ENCODE measurements at regions not wholly inside any gene's neighbourhood (a gene's known extent, or its start where the extent isn't known, plus 50 kb on each side); places are given as distances from the start of the nearest gene placed in this dataset.

DNA sequence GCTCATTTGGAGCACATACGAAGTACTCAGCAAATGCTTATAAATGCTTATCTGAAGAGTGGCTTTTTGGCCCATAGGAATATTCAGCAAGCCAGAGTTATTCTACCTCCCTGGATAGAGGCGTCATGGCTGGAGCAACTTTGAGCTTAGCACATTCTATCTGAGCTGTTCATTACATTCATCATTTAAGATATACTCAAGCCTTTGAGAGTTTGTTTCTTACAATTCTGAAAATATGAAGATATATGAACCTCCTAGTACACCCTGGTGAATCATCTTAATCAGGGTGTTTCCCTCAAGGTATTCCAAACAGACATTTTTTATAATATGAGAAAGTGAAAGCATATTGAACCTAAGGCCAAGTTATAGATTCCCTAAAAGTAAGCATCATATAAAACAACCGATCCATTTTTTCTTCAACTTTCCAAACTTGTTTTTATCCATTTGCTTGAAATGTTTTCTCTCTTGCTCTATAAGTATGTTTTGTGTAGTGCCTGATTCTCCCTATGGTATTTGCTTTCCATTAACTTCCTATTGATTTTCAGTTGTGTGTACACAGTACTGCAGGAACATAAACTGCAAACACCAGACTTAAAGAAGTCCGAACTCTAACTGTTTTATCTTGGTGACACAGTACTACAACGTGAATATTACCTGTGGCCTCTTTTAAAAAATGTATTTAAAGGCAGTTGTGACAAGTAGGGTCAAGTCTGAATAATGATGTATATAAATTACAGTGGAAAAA is 139.7 kb upstream of the PTPRK start:
- H3K4me2 ChIP-seq (ENCODE audit: low read depth, low read length), result no peak overlapping the region
- no peaks in the 10 kb centered on the region for H3K9me2 ChIP-seq (replicated peaks; ENCODE audit: insufficient read depth, low read length)
- H3K36me3 ChIP-seq (replicated peaks; ENCODE audit: insufficient read depth, low read length), result no peaks in the 10 kb centered on the region
- TF ChIP-seq, protein P1, sequence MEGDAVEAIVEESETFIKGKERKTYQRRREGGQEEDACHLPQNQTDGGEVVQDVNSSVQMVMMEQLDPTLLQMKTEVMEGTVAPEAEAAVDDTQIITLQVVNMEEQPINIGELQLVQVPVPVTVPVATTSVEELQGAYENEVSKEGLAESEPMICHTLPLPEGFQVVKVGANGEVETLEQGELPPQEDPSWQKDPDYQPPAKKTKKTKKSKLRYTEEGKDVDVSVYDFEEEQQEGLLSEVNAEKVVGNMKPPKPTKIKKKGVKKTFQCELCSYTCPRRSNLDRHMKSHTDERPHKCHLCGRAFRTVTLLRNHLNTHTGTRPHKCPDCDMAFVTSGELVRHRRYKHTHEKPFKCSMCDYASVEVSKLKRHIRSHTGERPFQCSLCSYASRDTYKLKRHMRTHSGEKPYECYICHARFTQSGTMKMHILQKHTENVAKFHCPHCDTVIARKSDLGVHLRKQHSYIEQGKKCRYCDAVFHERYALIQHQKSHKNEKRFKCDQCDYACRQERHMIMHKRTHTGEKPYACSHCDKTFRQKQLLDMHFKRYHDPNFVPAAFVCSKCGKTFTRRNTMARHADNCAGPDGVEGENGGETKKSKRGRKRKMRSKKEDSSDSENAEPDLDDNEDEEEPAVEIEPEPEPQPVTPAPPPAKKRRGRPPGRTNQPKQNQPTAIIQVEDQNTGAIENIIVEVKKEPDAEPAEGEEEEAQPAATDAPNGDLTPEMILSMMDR (IDR thresholded peaks at IDR 0.05; ENCODE audit: low read length), result no peak
- no peak for TF ChIP-seq EZH2 (optimal IDR thresholded peaks at IDR 0.05; ENCODE audit: low read depth, low read length)
- H3K4me1 ChIP-seq (ENCODE audit: low read length), result no peaks in the 10 kb centered on the region
- no peaks in the 10 kb centered on the region for H3K27me3 ChIP-seq (replicated peaks; ENCODE audit: insufficient read depth, low read length)
- H3K27ac ChIP-seq (ENCODE audit: low read length), result no peak overlapping the region
- no peaks in the 10 kb centered on the region for H3K9me3 ChIP-seq (replicated peaks; ENCODE audit: insufficient read depth, low read length)
- no peak overlapping the region for H2AFZ ChIP-seq (ENCODE audit: low read length)
- no peak for DNase-seq
- H4K20me1 ChIP-seq (ENCODE audit: insufficient read depth, low read length), result no peaks in the 10 kb centered on the region
- H3K4me3 ChIP-seq (ENCODE audit: low read length), result no peak overlapping the region
- no peaks in the 10 kb centered on the region for H3K79me2 ChIP-seq (ENCODE audit: low read length)
- no peak overlapping the region for H3K9ac ChIP-seq (ENCODE audit: low read length)
- no peaks in the 10 kb centered on the region for H3F3A ChIP-seq (ENCODE audit: insufficient read depth, low read length)

DNA sequence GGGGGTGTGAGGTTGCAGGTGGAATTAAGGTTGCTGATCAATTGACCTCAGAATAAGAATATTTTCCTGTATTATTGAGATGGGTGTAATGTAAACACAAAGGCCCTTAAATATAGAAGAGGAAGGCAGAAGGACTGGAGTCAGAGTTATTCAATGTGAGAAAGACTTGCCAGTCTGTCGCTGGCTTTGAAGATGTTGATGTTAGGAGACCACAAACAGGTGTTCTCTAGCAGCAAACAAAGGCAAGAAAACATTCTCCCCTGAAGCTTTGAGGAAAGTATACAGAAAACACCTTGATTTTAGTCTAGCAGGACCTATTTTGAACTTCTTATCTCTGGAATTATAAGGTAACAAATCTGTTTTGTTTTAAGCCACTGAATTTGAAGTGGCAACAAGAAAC is 138.9 kb upstream of the PTPRK start:
- Histone ChIP-seq H2AFZ (ENCODE audit: low read length) (no peak overlapping the region), H3K4me3 (ENCODE audit: low read length) (no peak overlapping the region), H3K4me2 (ENCODE audit: low read depth, low read length) (no peak overlapping the region), H4K20me1 (ENCODE audit: insufficient read depth, low read length) (no peaks in the 10 kb centered on the region), H3K27me3 (replicated peaks; ENCODE audit: insufficient read depth, low read length) (no peaks in the 10 kb centered on the region), H3K9ac (ENCODE audit: low read length) (no peak overlapping the region), H3K4me1 (ENCODE audit: low read length) (no peaks in the 10 kb centered on the region), H3F3A (ENCODE audit: insufficient read depth, low read length) (no peaks in the 10 kb centered on the region), H3K36me3 (replicated peaks; ENCODE audit: insufficient read depth, low read length) (no peaks in the 10 kb centered on the region), H3K9me2 (replicated peaks; ENCODE audit: insufficient read depth, low read length) (no peaks in the 10 kb centered on the region), H3K79me2 (ENCODE audit: low read length) (no peaks in the 10 kb centered on the region), H3K9me3 (replicated peaks; ENCODE audit: insufficient read depth, low read length) (no peaks in the 10 kb centered on the region), H3K27ac (ENCODE audit: low read length) (no peak overlapping the region)
- TF ChIP-seq, protein P1 (IDR thresholded peaks at IDR 0.05; ENCODE audit: low read length), result no peak
- DNase-seq, result no peak

DNA sequence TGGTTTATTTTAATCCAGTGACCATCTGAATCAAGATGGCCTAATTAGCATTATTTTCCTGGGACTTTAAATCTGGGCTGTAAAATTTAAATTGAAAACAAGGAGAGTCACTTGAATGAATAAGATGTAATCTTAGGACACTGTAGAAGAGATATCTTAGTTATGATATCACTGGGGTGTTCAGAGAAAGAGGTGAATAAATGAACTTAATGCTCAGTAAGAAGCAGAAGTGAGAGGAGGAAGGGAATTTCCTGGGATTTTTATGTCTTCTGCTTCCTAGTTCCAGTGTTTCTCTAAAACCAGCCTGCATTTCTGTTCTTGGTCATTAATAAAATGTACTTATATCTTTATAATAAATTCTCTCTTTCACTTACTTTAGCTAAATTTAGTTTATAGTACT is 136.8 kb upstream of the PTPRK start:
- H3K4me3 ChIP-seq (ENCODE audit: low read length), result no peak overlapping the region
- H3K27me3 ChIP-seq (replicated peaks; ENCODE audit: insufficient read depth, low read length), result no peaks in the 10 kb centered on the region
- no peak overlapping the region for H3K27ac ChIP-seq (ENCODE audit: low read length)
- no peaks in the 10 kb centered on the region for H3K9me2 ChIP-seq (replicated peaks; ENCODE audit: insufficient read depth, low read length)
- TF ChIP-seq EZH2 (optimal IDR thresholded peaks at IDR 0.05; ENCODE audit: low read depth, low read length) (no peak), EZH2phosphoT487 (IDR thresholded peaks at IDR 0.05; ENCODE audit: low read length) (no peak)
- TF ChIP-seq, protein P1 (IDR thresholded peaks at IDR 0.05; ENCODE audit: low read length), result no peak
- no peak overlapping the region for H2AFZ ChIP-seq (ENCODE audit: low read length)
- no peaks in the 10 kb centered on the region for H3F3A ChIP-seq (ENCODE audit: insufficient read depth, low read length)
- no peaks in the 10 kb centered on the region for H3K79me2 ChIP-seq (ENCODE audit: low read length)
- no peaks in the 10 kb centered on the region for H3K9me3 ChIP-seq (replicated peaks; ENCODE audit: insufficient read depth, low read length)
- no peak overlapping the region for H3K9ac ChIP-seq (ENCODE audit: low read length)
- H3K36me3 ChIP-seq (replicated peaks; ENCODE audit: insufficient read depth, low read length), result no peaks in the 10 kb centered on the region
- no peak for DNase-seq
- H4K20me1 ChIP-seq (ENCODE audit: insufficient read depth, low read length), result no peaks in the 10 kb centered on the region
- H3K4me2 ChIP-seq (ENCODE audit: low read depth, low read length), result no peak overlapping the region
- no peaks in the 10 kb centered on the region for H3K4me1 ChIP-seq (ENCODE audit: low read length)

All from MM.1S (cell line).